Panc1 (cell line): ENCODE measurements at regions not wholly inside any gene's neighbourhood (a gene's known extent, or its start where the extent isn't known, plus 50 kb on each side); places are given as distances from the start of the nearest gene placed in this dataset.

Source experiments
- ATAC-seq: fragments of 200-7000 bp; cut with Tn5 transposase; 2 replicates; pipeline ENCODE4 v1.9.1; 2020; ENCODE audit warnings: mild to moderate bottlenecking, moderate library complexity
- BruUV-seq: library from RNA; stranded (reverse); fragments of 400-500 nt; replicated peaks from 2 replicates; lab custom pipeline; 2021; lab: Mats Ljungman, UMichigan
- CTCF ChIA-PET: fragments of 300-600 bp; sonication (Branson Sonifier 250); formaldehyde crosslinking; loops from one replicate; lab custom pipeline; 2022; ENCODE audit warnings: antibody characterized with exemption; lab: Charles Lee
- POLR2A ChIA-PET: fragments of 300-600 bp; sonication (Branson Sonifier 250); formaldehyde crosslinking; loops from one replicate; lab custom pipeline; 2022; ENCODE audit warnings: antibody characterized with exemption; lab: Charles Lee
- DNase-seq: peaks from one replicate; pipeline ENCODE4 v3.0.0-alpha.2; 2010; ENCODE audit warnings: low read depth, low spot score
- H3K27ac ChIP-seq: 2 replicates; pipeline ENCODE4 v1.5.1; 2011; ENCODE audit warnings: mild to moderate bottlenecking, low read length, inconsistent platforms
- H3K27me3 ChIP-seq: fragments of 200-500 bp; sonication (Bioruptor generic); 2 replicates; pipeline ENCODE4 v1.6.0; 2014; ENCODE audit warnings: low read length, inconsistent platforms; ENCODE audit not compliant: control insufficient read depth, insufficient read depth
- H3K36me3 ChIP-seq: fragments of 200-500 bp; sonication (Bioruptor generic); 2 replicates; pipeline ENCODE4 v1.5.1; 2014; ENCODE audit warnings: inconsistent platforms, mild to moderate bottlenecking, low read length, moderate library complexity; ENCODE audit not compliant: control insufficient read depth, insufficient read depth
- H3K4me1 ChIP-seq: 2 replicates; pipeline ENCODE4 v1.5.1; 2011; ENCODE audit warnings: inconsistent platforms, mild to moderate bottlenecking, low read length, moderate library complexity; ENCODE audit not compliant: control insufficient read depth, insufficient read depth
- H3K4me3 ChIP-seq, 2 experiments: 2 replicates each; pipeline ENCODE4 v1.5.1; 2011 to 2012; ENCODE audit warnings: low read depth in 2 of 2, low read length in 2 of 2, mild to moderate bottlenecking in 2 of 2, inconsistent platforms in 1 of 2, moderate library complexity in 1 of 2
- H3K9me3 ChIP-seq: fragments of 200-500 bp; sonication (Bioruptor generic); 2 replicates; pipeline ENCODE4 v1.5.1; 2014; ENCODE audit warnings: low read depth, mild to moderate bottlenecking, inconsistent platforms, low read length, moderate library complexity; ENCODE audit not compliant: control insufficient read depth, insufficient read depth
- POLR2AphosphoS5 ChIP-seq: IDR thresholded peaks from 2 replicates; pipeline ENCODE4 v1.6.1; 2012; ENCODE audit warnings: mild to moderate bottlenecking, low read depth, low read length, moderate library complexity
- SIN3A ChIP-seq: IDR thresholded peaks from 2 replicates; pipeline ENCODE4 v1.6.1; 2012; ENCODE audit warnings: low read depth, mild to moderate bottlenecking, low read length, moderate library complexity, borderline replicate concordance; ENCODE audit not compliant: insufficient read depth
- TCF7L2 ChIP-seq: IDR thresholded peaks from 2 replicates; pipeline ENCODE4 v1.6.1; 2011; ENCODE audit warnings: mild to moderate bottlenecking, low read depth, low read length, inconsistent platforms
- in situ Hi-C: cut with HindIII; loops from 2 replicates; pipeline ENCODE4 v1.10.0; 2016; ENCODE audit warnings: low sequenced_read_pairs, low pct_unique_long_range_greater_than_20kb
- intact Hi-C: fragments of 100-400 bp; cut with micrococcal nuclease; formaldehyde crosslinking; loops from one replicate; pipeline ENCODE4 v1.10.0; 2022; ENCODE audit not compliant: unreplicated experiment
- TF ChIP-seq, protein P1 (sequence below), 2 experiments: IDR thresholded peaks; 2 replicates each; pipeline ENCODE4 v1.6.1; 2011 to 2012; ENCODE audit warnings: low read depth in 2 of 2, control low read depth in 1 of 2, low read length in 1 of 2, mild to moderate bottlenecking in 1 of 2, moderate library complexity in 1 of 2; ENCODE audit not compliant: insufficient read depth in 1 of 2
- TF ChIP-seq, protein P2 (sequence below): fragments of 450-650 bp; IDR thresholded peaks from 2 replicates; pipeline ENCODE4 v1.5.1; 2017; ENCODE audit warnings: mild to moderate bottlenecking

DNA sequence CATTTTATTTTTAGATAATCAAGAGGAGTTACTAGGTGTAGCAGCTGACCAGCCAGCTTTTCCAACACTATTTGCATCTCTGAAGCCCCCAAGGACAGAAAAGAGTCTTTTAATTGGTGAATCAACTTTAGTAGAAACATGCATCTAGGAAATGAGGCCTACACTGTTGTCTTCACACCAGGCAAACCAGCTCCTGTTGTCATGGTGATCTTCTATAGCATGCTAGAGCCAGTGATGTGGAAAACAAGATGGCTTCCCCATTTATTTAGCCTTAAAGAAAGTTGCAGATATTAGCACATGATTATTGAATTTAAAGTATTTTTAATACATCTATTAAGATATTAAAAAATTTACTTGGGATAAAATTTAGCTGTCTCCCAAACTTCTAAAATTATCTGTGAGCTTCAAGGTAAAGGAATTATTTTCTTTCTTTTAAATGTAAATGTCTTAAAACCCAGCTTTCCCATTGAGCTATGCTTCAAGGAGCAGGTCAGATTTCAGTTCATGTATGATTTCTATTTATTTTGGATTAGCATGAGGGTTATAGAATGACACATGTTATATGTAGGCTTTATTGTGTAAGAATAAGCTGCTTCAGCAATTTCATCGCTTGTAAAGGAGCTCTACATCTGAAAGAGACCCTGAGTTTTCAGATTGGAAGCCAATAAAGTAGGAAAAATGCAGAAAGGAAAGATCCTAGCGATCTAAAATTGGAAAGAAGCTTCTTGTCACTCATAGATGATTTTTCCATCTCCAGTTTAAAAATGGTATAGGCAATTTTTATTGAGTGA, 564.9 kb upstream of the CITED2 start:
- CTCF ChIA-PET = no interaction called here
- H3K27me3 ChIP-seq = no peaks in the 10 kb centered on the region

DNA sequence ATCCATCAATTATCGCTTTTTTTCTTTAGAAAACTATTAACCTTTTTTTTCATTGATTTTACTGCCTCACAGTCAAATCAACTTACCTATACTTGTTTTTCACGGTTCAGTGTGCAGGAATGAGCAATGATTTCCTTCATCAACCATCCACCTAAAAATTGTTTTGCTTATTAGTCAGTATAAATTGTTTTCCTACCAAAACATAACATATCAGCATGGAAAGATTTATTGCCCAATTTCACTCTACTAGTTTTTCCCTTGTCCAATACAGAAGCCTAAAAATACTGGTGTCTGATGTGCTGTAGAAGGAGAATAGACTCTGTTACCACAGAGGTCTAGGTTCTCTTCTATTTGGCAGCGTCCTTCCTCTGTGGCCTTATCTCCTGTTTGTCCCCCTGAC, 558.2 kb upstream of the CITED2 start:
- intact Hi-C loops = no loop called here

More for the DNA sequence above, 564.9 kb upstream of the CITED2 start:
- Histone ChIP-seq H3K4me1 (no peaks in the 10 kb centered on the region), H3K27ac (no peak overlapping the region), H3K9me3 (no peaks in the 10 kb centered on the region), H3K36me3 (no peaks in the 10 kb centered on the region), H3K4me3 (no peak overlapping the region)
- DNase-seq = no peak
- ATAC-seq = no peak
- BruUV-seq = no TSS peak
- intact Hi-C loops (no loop called here), in situ Hi-C loops (no loop called here)
- TF ChIP-seq, protein P1, sequence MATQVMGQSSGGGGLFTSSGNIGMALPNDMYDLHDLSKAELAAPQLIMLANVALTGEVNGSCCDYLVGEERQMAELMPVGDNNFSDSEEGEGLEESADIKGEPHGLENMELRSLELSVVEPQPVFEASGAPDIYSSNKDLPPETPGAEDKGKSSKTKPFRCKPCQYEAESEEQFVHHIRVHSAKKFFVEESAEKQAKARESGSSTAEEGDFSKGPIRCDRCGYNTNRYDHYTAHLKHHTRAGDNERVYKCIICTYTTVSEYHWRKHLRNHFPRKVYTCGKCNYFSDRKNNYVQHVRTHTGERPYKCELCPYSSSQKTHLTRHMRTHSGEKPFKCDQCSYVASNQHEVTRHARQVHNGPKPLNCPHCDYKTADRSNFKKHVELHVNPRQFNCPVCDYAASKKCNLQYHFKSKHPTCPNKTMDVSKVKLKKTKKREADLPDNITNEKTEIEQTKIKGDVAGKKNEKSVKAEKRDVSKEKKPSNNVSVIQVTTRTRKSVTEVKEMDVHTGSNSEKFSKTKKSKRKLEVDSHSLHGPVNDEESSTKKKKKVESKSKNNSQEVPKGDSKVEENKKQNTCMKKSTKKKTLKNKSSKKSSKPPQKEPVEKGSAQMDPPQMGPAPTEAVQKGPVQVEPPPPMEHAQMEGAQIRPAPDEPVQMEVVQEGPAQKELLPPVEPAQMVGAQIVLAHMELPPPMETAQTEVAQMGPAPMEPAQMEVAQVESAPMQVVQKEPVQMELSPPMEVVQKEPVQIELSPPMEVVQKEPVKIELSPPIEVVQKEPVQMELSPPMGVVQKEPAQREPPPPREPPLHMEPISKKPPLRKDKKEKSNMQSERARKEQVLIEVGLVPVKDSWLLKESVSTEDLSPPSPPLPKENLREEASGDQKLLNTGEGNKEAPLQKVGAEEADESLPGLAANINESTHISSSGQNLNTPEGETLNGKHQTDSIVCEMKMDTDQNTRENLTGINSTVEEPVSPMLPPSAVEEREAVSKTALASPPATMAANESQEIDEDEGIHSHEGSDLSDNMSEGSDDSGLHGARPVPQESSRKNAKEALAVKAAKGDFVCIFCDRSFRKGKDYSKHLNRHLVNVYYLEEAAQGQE (IDR thresholded peaks at IDR 0.05; ENCODE audit: insufficient read depth in 1 of 2, low read depth in 2 of 2, low read length in 1 of 2) = no peak
- no peak for TF ChIP-seq POLR2AphosphoS5
- no peak for TF ChIP-seq TCF7L2
- TF ChIP-seq SIN3A = no peak
- TF ChIP-seq, protein P2, sequence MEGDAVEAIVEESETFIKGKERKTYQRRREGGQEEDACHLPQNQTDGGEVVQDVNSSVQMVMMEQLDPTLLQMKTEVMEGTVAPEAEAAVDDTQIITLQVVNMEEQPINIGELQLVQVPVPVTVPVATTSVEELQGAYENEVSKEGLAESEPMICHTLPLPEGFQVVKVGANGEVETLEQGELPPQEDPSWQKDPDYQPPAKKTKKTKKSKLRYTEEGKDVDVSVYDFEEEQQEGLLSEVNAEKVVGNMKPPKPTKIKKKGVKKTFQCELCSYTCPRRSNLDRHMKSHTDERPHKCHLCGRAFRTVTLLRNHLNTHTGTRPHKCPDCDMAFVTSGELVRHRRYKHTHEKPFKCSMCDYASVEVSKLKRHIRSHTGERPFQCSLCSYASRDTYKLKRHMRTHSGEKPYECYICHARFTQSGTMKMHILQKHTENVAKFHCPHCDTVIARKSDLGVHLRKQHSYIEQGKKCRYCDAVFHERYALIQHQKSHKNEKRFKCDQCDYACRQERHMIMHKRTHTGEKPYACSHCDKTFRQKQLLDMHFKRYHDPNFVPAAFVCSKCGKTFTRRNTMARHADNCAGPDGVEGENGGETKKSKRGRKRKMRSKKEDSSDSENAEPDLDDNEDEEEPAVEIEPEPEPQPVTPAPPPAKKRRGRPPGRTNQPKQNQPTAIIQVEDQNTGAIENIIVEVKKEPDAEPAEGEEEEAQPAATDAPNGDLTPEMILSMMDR = no peak
- POLR2A ChIA-PET = no interaction called here

More for the DNA sequence above, 558.2 kb upstream of the CITED2 start:
- ChIA-PET POLR2A (no interaction called here), CTCF (no interaction called here)
- ATAC-seq (no peak), DNase-seq (no peak)
- BruUV-seq = no TSS peak
- Histone ChIP-seq H3K4me1 (no peaks in the 10 kb centered on the region), H3K4me3 (no peak overlapping the region), H3K9me3 (no peaks in the 10 kb centered on the region), H3K27ac (no peak overlapping the region; the same call in 1 of the 2 replicates), H3K27me3 (no peaks in the 10 kb centered on the region), H3K36me3 (no peaks in the 10 kb centered on the region)
- in situ Hi-C loops = no loop called here
- TF ChIP-seq, protein P1 (IDR thresholded peaks at IDR 0.05; ENCODE audit: insufficient read depth in 1 of 2, low read depth in 2 of 2, low read length in 1 of 2) = no peak
- TF ChIP-seq TCF7L2 (no peak), SIN3A (no peak), POLR2AphosphoS5 (no peak)
- TF ChIP-seq, protein P2 = no peak
